ENCODE measurements at regions not wholly inside any gene's neighbourhood (a gene's known extent, or its start where the extent isn't known, plus 50 kb on each side); places are given as distances from the start of the nearest gene placed in this dataset.
"Not testable (repeated sequence)": the region's sequence is repeated elsewhere in the genome, so short reads cannot be mapped to it uniquely, and the experiment has no call there.

DNA sequence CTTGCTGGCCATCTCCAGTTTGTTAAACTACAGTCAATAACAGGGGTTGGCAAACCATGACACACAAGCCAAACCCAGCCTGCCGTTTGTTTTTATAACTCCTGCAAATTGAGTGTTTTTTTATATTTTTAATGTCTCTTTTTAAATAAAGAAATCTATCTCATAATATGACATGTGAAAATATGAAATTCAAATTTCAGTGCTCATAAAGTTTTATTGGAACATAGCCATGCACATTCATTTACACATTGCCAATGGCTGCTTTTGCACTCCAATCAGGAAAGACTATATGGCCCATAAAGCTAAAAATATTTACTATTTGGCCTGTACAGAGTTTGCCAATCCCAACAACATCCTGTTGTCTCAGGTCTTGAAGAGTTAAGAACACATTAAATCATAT lies 129.0 kb upstream of the SRSF6 start:
- peaks cover 1% of the 10 kb centered on the region for H3K9me3 Mint-ChIP-seq
- no peak for ATAC-seq
- TF ChIP-seq, protein P1, sequence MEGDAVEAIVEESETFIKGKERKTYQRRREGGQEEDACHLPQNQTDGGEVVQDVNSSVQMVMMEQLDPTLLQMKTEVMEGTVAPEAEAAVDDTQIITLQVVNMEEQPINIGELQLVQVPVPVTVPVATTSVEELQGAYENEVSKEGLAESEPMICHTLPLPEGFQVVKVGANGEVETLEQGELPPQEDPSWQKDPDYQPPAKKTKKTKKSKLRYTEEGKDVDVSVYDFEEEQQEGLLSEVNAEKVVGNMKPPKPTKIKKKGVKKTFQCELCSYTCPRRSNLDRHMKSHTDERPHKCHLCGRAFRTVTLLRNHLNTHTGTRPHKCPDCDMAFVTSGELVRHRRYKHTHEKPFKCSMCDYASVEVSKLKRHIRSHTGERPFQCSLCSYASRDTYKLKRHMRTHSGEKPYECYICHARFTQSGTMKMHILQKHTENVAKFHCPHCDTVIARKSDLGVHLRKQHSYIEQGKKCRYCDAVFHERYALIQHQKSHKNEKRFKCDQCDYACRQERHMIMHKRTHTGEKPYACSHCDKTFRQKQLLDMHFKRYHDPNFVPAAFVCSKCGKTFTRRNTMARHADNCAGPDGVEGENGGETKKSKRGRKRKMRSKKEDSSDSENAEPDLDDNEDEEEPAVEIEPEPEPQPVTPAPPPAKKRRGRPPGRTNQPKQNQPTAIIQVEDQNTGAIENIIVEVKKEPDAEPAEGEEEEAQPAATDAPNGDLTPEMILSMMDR (IDR thresholded peaks at IDR 0.05) = no peak
- peaks cover 2% of the 10 kb centered on the region for H3K27me3 Mint-ChIP-seq
- H3K36me3 Mint-ChIP-seq (ENCODE audit: low read depth) = no peaks in the 10 kb centered on the region
- DNase-seq = no peak
- intact Hi-C loops (cut with micrococcal nuclease) = no loop called here
- ChIA-PET POLR2A (no interaction called here), CTCF (no interaction called here)
- H3K27ac Mint-ChIP-seq = no peak overlapping the region
- no peaks in the 10 kb centered on the region for H3K4me1 Mint-ChIP-seq (ENCODE audit: low read depth)
- H3K4me3 Mint-ChIP-seq = no peak overlapping the region

DNA sequence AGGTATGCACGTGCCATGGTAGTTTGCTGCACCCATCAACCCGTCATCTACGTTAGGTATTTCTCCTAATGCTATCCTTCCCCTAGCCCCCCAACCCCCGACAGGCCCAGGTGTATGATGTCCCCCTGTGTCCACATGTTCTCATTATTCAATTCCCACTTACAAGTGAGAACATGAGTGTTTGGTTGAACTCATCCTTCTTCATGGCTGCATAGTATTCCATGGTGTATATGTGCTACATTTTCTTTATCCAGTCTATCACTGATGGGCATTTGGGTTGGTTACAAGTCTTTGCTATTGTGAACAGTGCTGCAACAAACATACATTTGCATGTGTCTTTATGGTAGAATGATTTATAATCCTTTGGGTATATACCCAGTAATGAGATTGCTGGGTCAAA lies 130.5 kb upstream of the SRSF6 start:
- CTCF ChIA-PET; intact Hi-C loops (cut with micrococcal nuclease); H3K27ac Mint-ChIP-seq; H3K36me3 Mint-ChIP-seq (ENCODE audit: low read depth); DNase-seq; ATAC-seq; H3K9me3 Mint-ChIP-seq; POLR2A ChIA-PET; H3K27me3 Mint-ChIP-seq; H3K4me1 Mint-ChIP-seq (ENCODE audit: low read depth); H3K4me3 Mint-ChIP-seq: not testable (repeated sequence)

- TF ChIP-seq, protein P1 (IDR thresholded peaks at IDR 0.05) = no peak
- H3K36me3 Mint-ChIP-seq (ENCODE audit: low read depth) = no peaks in the 10 kb centered on the region
- H3K4me1 Mint-ChIP-seq (ENCODE audit: low read depth) = no peaks in the 10 kb centered on the region
- ChIA-PET CTCF (no interaction called here), POLR2A (no interaction called here)
- intact Hi-C loops (cut with micrococcal nuclease) = no loop called here
- DNase-seq (no peak), ATAC-seq (no peak)
- H3K27ac Mint-ChIP-seq = no peak overlapping the region
- H3K27me3 Mint-ChIP-seq = peaks cover 2% of the 10 kb centered on the region
- H3K4me3 Mint-ChIP-seq = no peak overlapping the region
- no peaks in the 10 kb centered on the region for H3K9me3 Mint-ChIP-seq
Observed at GRCh38 chr20:43325926-43326325, 131.8 kb upstream of the SRSF6 start.

DNA sequence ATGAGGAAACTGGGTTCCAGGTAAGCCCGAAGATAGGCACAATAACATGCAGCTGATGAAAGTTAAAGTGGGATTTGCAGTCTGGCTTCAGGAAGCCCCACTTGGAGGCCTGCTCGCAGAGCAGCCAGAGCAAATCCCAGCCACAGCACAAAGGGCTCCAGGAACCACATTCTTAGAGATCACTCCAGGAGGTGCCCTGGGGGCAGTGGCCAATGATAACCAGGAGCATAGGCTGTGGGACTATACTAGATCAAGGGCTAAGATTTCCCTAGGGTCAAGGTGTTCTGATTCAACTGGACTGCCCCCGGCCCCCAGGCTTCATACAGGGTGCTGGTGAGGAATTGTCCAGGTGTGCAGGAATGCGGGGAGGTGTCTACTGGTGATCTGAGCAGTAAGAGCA lies 133.9 kb upstream of the PTPRT start:
- DNase-seq = no peak
- H3K27ac Mint-ChIP-seq = no peak overlapping the region
- CTCF ChIA-PET = no interaction called here
- no peak overlapping the region for H3K4me3 Mint-ChIP-seq
- TF ChIP-seq, protein P1 (IDR thresholded peaks at IDR 0.05) = no peak
- H3K9me3 Mint-ChIP-seq = no peaks in the 10 kb centered on the region
- H3K4me1 Mint-ChIP-seq (ENCODE audit: low read depth) = no peaks in the 10 kb centered on the region
- ATAC-seq = no peak
- H3K36me3 Mint-ChIP-seq (ENCODE audit: low read depth) = no peaks in the 10 kb centered on the region
- POLR2A ChIA-PET = no interaction called here
- peaks cover 2% of the 10 kb centered on the region for H3K27me3 Mint-ChIP-seq
- intact Hi-C loops (cut with micrococcal nuclease) = no loop called here

DNA sequence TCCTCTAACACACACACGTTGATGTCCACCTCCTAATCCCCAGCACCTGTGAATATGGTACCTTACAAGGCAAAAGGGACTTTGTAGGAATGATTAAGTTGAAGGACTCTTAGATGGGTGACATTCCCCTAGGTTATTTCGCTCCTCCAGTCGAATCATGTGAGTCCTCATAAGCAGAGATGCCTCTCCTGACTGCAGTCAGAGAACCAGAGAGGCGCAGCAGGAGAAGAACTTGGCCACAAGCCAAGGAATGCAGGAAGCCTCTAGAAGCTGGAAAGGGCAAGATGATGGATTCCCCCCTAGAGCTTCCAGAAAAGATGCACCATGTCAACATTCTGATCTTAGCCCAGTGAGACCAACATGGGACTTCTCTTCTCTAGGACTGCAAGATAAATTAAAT lies 133.1 kb upstream of the PTPRT start:
- intact Hi-C loops (cut with micrococcal nuclease) = no loop called here
- no peak overlapping the region for H3K4me3 Mint-ChIP-seq
- no peak overlapping the region for H3K27ac Mint-ChIP-seq
- DNase-seq = no peak
- ChIA-PET POLR2A (no interaction called here), CTCF (no interaction called here)
- no peaks in the 10 kb centered on the region for H3K4me1 Mint-ChIP-seq (ENCODE audit: low read depth)
- peaks cover 2% of the 10 kb centered on the region for H3K27me3 Mint-ChIP-seq
- ATAC-seq = no peak
- no peaks in the 10 kb centered on the region for H3K36me3 Mint-ChIP-seq (ENCODE audit: low read depth)
- H3K9me3 Mint-ChIP-seq = no peaks in the 10 kb centered on the region
- TF ChIP-seq, protein P1 (IDR thresholded peaks at IDR 0.05) = no peak

GRCh38 chr20:43320536-43320935 lies 130.8 kb upstream of the PTPRT start:
- CTCF ChIA-PET = no interaction called here

More at GRCh38 chr20:43320536-43320935, 130.8 kb upstream of the PTPRT start:
- no peaks in the 10 kb centered on the region for H3K9me3 Mint-ChIP-seq
- TF ChIP-seq, protein P1 (IDR thresholded peaks at IDR 0.05) = no peak
- no peak overlapping the region for H3K4me3 Mint-ChIP-seq
- intact Hi-C loops (cut with micrococcal nuclease) = no loop called here
- H3K36me3 Mint-ChIP-seq (ENCODE audit: low read depth) = no peaks in the 10 kb centered on the region
- POLR2A ChIA-PET = no interaction called here
- ATAC-seq = no peak
- H3K27me3 Mint-ChIP-seq = no peaks in the 10 kb centered on the region
- no peak overlapping the region for H3K27ac Mint-ChIP-seq
- no peaks in the 10 kb centered on the region for H3K4me1 Mint-ChIP-seq (ENCODE audit: low read depth)
- DNase-seq = no peak

All from activated CD8-positive, alpha-beta T cell treated with anti-CD3 and anti-CD28 coated beads for 36 hours (primary cell).